IMR-90 (cell line): ENCODE measurements at regions not wholly inside any gene's neighbourhood (a gene's known extent, or its start where the extent isn't known, plus 50 kb on each side); places are given as distances from the start of the nearest gene placed in this dataset.

Source experiments
- ATAC-seq: fragments of 200-7000 bp; cut with Tn5 transposase; 2 replicates; pipeline ENCODE4 v1.9.1; 2020; ENCODE audit warnings: low read depth, mild to moderate bottlenecking, moderate library complexity
- BruUV-seq: library from RNA; stranded (reverse); fragments of 400-500 nt; replicated peaks from 2 replicates; lab custom pipeline; 2021; lab: Mats Ljungman, UMichigan
- CTCF ChIA-PET: fragments of 300-600 bp; formaldehyde crosslinking; extraction: SDS; loops from one replicate; lab custom pipeline; 2021; ENCODE audit warnings: antibody characterized with exemption; lab: Yijun Ruan, JAX
- POLR2A ChIA-PET: fragments of 300-600 bp; sonication (Branson Sonifier 250); formaldehyde crosslinking; loops from one replicate; lab custom pipeline; 2022; ENCODE audit warnings: antibody characterized with exemption; ENCODE audit not compliant: unreplicated experiment; lab: Charles Lee
- DNase-seq: peaks from one replicate; pipeline ENCODE4 v3.0.0; 2013
- H2AFZ ChIP-seq: replicated peaks from 2 replicates; pipeline ENCODE3; 2013; ENCODE audit warnings: low read length, mild to moderate bottlenecking; ENCODE audit not compliant: poor library complexity
- H2AK5ac ChIP-seq: 2 replicates; pipeline ENCODE4 v1.6.1; 2013; ENCODE audit warnings: low read depth, low read length, inconsistent platforms
- H2AK9ac ChIP-seq: replicated peaks from 2 replicates; pipeline ENCODE3; 2013; ENCODE audit warnings: mild to moderate bottlenecking, low read depth, low read length, moderate library complexity; ENCODE audit not compliant: poor library complexity
- H2BK120ac ChIP-seq: 2 replicates; pipeline ENCODE4 v1.6.1; 2013; ENCODE audit warnings: low read depth, low read length, inconsistent platforms
- H2BK15ac ChIP-seq: 3 replicates; pipeline ENCODE4 v1.6.1; 2013; ENCODE audit warnings: low read depth, low read length, inconsistent platforms
- H2BK20ac ChIP-seq: 2 replicates; pipeline ENCODE4 v1.6.1; 2013; ENCODE audit warnings: low read depth, mild to moderate bottlenecking, inconsistent platforms, low read length, moderate library complexity
- H2BK5ac ChIP-seq: 2 replicates; pipeline ENCODE4 v1.6.1; 2013; ENCODE audit warnings: mild to moderate bottlenecking, low read depth, low read length, inconsistent platforms; ENCODE audit not compliant: poor library complexity, severe bottlenecking
- H3K14ac ChIP-seq: replicated peaks from 2 replicates; pipeline ENCODE4 v1.6.1; 2013; ENCODE audit warnings: low read depth, low read length, inconsistent platforms
- H3K18ac ChIP-seq: 2 replicates; pipeline ENCODE4 v1.6.1; 2013; ENCODE audit warnings: low read depth, low read length, control low read depth
- H3K23ac ChIP-seq: 2 replicates; pipeline ENCODE4 v1.6.1; 2013; ENCODE audit warnings: low read depth, low read length, inconsistent platforms
- H3K27ac ChIP-seq: 2 replicates; pipeline ENCODE4 v1.5.1; 2013; ENCODE audit warnings: mild to moderate bottlenecking, control low read depth, low read length; ENCODE audit not compliant: insufficient read depth
- H3K27me3 ChIP-seq: 2 replicates; pipeline ENCODE4 v1.6.1; 2013; ENCODE audit warnings: low read length; ENCODE audit not compliant: control insufficient read depth, insufficient read depth
- H3K36me3 ChIP-seq: 2 replicates; pipeline ENCODE4 v1.6.1; 2013; ENCODE audit warnings: low read length, mixed read lengths; ENCODE audit not compliant: control insufficient read depth, insufficient read depth
- H3K4ac ChIP-seq: 2 replicates; pipeline ENCODE4 v1.6.1; 2013; ENCODE audit warnings: low read depth, low read length, inconsistent platforms
- H3K4me1 ChIP-seq: 2 replicates; pipeline ENCODE4 v1.6.1; 2013; ENCODE audit warnings: low read length, mixed read lengths; ENCODE audit not compliant: control insufficient read depth, insufficient read depth
- H3K4me2 ChIP-seq: 2 replicates; pipeline ENCODE4 v1.6.1; 2013; ENCODE audit warnings: low read depth, mild to moderate bottlenecking, control low read depth, low read length, moderate library complexity
- H3K4me3 ChIP-seq: 2 replicates; pipeline ENCODE4 v1.5.1; 2013; ENCODE audit warnings: low read depth, mild to moderate bottlenecking, control low read depth, low read length, moderate library complexity; ENCODE audit not compliant: insufficient read depth
- H3K56ac ChIP-seq: 2 replicates; pipeline ENCODE4 v1.6.1; 2013; ENCODE audit warnings: low read length, inconsistent platforms; ENCODE audit not compliant: insufficient read depth; ENCODE audit errors: extremely low read depth
- H3K79me1 ChIP-seq, 2 experiments: 2 replicates each; pipeline ENCODE4 v1.6.1; 2013; ENCODE audit warnings: low read length in 2 of 2, inconsistent platforms in 1 of 2, low read depth in 1 of 2
- H3K9ac ChIP-seq: 2 replicates; pipeline ENCODE4 v1.6.1; 2013; ENCODE audit warnings: low read depth, low read length, control low read depth
- H3K9me1 ChIP-seq: 2 replicates; pipeline ENCODE4 v1.6.1; 2013; ENCODE audit warnings: low read length, inconsistent platforms; ENCODE audit not compliant: insufficient read depth
- H3K9me3 ChIP-seq: 2 replicates; pipeline ENCODE4 v1.6.1; 2013; ENCODE audit warnings: low read length; ENCODE audit not compliant: control insufficient read depth, insufficient read depth
- H4K20me1 ChIP-seq: 2 replicates; pipeline ENCODE4 v1.6.1; 2013; ENCODE audit warnings: low read length, inconsistent platforms; ENCODE audit not compliant: insufficient read depth
- H4K5ac ChIP-seq: 2 replicates; pipeline ENCODE4 v1.6.1; 2013; ENCODE audit warnings: mild to moderate bottlenecking, low read depth, low read length, control low read depth
- H4K8ac ChIP-seq, 2 experiments: 2 replicates each; pipeline ENCODE4 v1.6.1; 2013; ENCODE audit warnings: low read depth in 2 of 2, low read length in 2 of 2, control low read depth in 1 of 2, inconsistent platforms in 1 of 2
- H4K91ac ChIP-seq: 2 replicates; pipeline ENCODE4 v1.6.1; 2013; ENCODE audit warnings: low read depth, low read length, inconsistent platforms; ENCODE audit not compliant: insufficient read depth
- BHLHE40 ChIP-seq: fragments of 150-350 bp; IDR thresholded peaks from 2 replicates; pipeline ENCODE4 v1.6.1; 2016; ENCODE audit warnings: mild to moderate bottlenecking, low read depth, low read length
- CEBPB ChIP-seq: IDR thresholded peaks from 2 replicates; pipeline ENCODE4 v1.6.1; 2012; ENCODE audit warnings: low read depth, low read length, improper control_type of control experiment
- FOS ChIP-seq: fragments of 150-350 bp; IDR thresholded peaks from 2 replicates; pipeline ENCODE4 v1.6.1; 2016; ENCODE audit warnings: low read depth, low read length
- MAFK ChIP-seq: IDR thresholded peaks from 2 replicates; pipeline ENCODE4 v1.6.1; 2012; ENCODE audit warnings: low read depth, low read length, improper control_type of control experiment
- MAZ ChIP-seq: IDR thresholded peaks from 2 replicates; pipeline ENCODE4 v1.6.1; 2012; ENCODE audit warnings: low read depth, mild to moderate bottlenecking, low read length, improper control_type of control experiment, moderate library complexity, borderline replicate concordance
- MXI1 ChIP-seq: IDR thresholded peaks from 2 replicates; pipeline ENCODE4 v1.6.1; 2012; ENCODE audit warnings: low read depth, mild to moderate bottlenecking, low read length, moderate library complexity, borderline replicate concordance
- POLR2A ChIP-seq: IDR thresholded peaks from 2 replicates; pipeline ENCODE4 v1.6.1; 2012; ENCODE audit warnings: mild to moderate bottlenecking, low read depth, low read length
- RFX5 ChIP-seq: IDR thresholded peaks from 2 replicates; pipeline ENCODE4 v1.8.0; 2012; ENCODE audit warnings: low read depth, mild to moderate bottlenecking, low read length, moderate library complexity
- SMC3 ChIP-seq: fragments of 150-350 bp; IDR thresholded peaks from 2 replicates; pipeline ENCODE4 v1.6.1; 2016; ENCODE audit warnings: low read depth, mild to moderate bottlenecking, antibody characterized with exemption, low read length, moderate library complexity
- WGBS, 2 experiments: methylation state at CpG; one replicate each; pipeline versions ENCODE4 v1.1.5 to v1.1.7; 2013; ENCODE audit warnings: missing lambda C conversion rate in 2 of 2; ENCODE audit not compliant: insufficient read length in 1 of 2; ENCODE audit errors: extremely low coverage in 2 of 2; 5-methylcytosine and 5-hydroxymethylcytosine counted together
- dilution Hi-C: fragments of 300-500 bp; cut with HindIII; formaldehyde crosslinking; loops from one replicate; pipeline ENCODE4 v1.14.3; 2018; ENCODE audit warnings: low sequenced_read_pairs; ENCODE audit not compliant: unreplicated experiment
- in situ Hi-C: fragments of 300-500 bp; cut with MboI; formaldehyde crosslinking; loops from 3 replicates; pipeline ENCODE4 v1.14.3; 2019; ENCODE audit warnings: low sequenced_read_pairs, inconsistent platforms, mixed read lengths
- intact Hi-C: fragments of 100-400 bp; cut with micrococcal nuclease; formaldehyde crosslinking; loops from 2 replicates; pipeline ENCODE4 v1.10.0; 2022
- TF ChIP-seq, protein P1 (sequence below): conservative IDR thresholded peaks from 2 replicates; pipeline ENCODE4 v1.5.1; 2012; ENCODE audit warnings: mild to moderate bottlenecking, low read depth, low read length, improper control_type of control experiment
- TF ChIP-seq, protein P2 (sequence below): fragments of 150-350 bp; IDR thresholded peaks from 2 replicates; pipeline ENCODE4 v1.6.1; 2017; ENCODE audit warnings: mild to moderate bottlenecking, antibody characterized with exemption, low read length, low read depth

DNA sequence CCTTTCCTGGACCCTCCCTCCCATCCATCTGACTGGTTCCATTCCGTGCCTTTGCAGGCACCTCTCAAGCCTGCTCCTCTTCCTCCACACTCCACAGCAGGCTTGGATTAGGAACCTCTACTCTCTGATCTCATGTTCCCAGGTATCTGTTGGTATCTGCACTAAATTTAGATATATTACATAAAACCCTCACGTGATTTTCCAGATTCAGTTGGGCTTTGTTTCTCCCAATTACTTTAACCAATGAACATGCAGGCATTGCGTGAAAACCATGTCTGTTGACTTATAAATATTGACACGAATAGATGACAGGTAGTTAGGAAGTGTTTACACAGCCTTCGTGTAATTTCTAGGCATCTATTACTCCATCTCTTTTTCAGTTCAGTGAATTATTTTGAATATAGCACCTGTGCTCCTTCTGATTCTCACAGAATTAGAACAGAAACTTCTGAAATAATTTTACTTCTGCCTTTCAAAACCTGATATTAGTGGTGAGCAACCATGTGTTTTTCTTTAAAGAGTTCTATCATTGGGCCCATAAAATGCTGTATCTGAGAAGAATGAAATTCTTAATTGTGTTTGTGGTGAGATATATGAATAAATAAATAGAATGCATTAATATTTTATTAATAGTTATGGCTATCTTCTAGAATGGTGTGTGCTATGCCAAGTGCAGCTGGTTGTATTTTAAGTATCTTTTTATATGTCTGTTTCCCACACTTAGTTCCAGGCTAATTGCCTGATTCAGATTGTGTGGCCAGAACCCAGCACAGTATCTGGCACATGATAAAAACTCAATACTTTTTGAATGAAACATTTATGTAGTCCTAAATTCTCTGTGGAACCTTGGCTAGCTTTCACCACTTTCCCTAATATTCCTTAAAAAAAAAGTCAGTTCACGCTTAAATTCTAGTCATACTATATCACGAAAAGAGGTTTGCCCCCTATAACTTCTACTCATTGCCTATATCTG lies 304.8 kb downstream of the QDPR start:
- no peak overlapping the region for H2BK20ac ChIP-seq
- no peak overlapping the region for H2AFZ ChIP-seq
- no peak overlapping the region for H3K4ac ChIP-seq
- no peaks in the 10 kb centered on the region for H4K20me1 ChIP-seq
- H3K18ac ChIP-seq: no peak overlapping the region
- no peaks in the 10 kb centered on the region for H3K79me1 ChIP-seq
- dilution Hi-C loops (no loop called here), in situ Hi-C loops (no loop called here), intact Hi-C loops (no loop called here)
- H3K56ac ChIP-seq: no peak overlapping the region
- no TSS peak for BruUV-seq
- no peak overlapping the region for H3K4me2 ChIP-seq
- no peak for DNase-seq
- no peak overlapping the region for H3K23ac ChIP-seq
- no peak overlapping the region for H2AK9ac ChIP-seq
- no peak overlapping the region for H3K9ac ChIP-seq
- no peaks in the 10 kb centered on the region for H3K36me3 ChIP-seq
- H3K9me3 ChIP-seq: no peaks in the 10 kb centered on the region
- CTCF ChIA-PET: no interaction called here
- H3K14ac ChIP-seq: no peak overlapping the region
- H3K27ac ChIP-seq: no peak overlapping the region
- no peak overlapping the region for H2BK5ac ChIP-seq
- 0 out of 2 replicates have a peak, but pooled peaks cover 4% of the 10 kb centered on the region for H3K4me1 ChIP-seq
- ATAC-seq: no peak
- no peaks in the 10 kb centered on the region for H3K27me3 ChIP-seq
- no peak overlapping the region for H4K8ac ChIP-seq
- no peaks in the 10 kb centered on the region for H3K9me1 ChIP-seq
- TF ChIP-seq MAZ (no peak), MXI1 (no peak), POLR2A (no peak), FOS (no peak), BHLHE40 (no peak), RFX5 (no peak), MAFK (no peak), CEBPB (no peak), SMC3 (no peak)
- TF ChIP-seq, protein P1, sequence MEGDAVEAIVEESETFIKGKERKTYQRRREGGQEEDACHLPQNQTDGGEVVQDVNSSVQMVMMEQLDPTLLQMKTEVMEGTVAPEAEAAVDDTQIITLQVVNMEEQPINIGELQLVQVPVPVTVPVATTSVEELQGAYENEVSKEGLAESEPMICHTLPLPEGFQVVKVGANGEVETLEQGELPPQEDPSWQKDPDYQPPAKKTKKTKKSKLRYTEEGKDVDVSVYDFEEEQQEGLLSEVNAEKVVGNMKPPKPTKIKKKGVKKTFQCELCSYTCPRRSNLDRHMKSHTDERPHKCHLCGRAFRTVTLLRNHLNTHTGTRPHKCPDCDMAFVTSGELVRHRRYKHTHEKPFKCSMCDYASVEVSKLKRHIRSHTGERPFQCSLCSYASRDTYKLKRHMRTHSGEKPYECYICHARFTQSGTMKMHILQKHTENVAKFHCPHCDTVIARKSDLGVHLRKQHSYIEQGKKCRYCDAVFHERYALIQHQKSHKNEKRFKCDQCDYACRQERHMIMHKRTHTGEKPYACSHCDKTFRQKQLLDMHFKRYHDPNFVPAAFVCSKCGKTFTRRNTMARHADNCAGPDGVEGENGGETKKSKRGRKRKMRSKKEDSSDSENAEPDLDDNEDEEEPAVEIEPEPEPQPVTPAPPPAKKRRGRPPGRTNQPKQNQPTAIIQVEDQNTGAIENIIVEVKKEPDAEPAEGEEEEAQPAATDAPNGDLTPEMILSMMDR: no peak
- TF ChIP-seq, protein P2, sequence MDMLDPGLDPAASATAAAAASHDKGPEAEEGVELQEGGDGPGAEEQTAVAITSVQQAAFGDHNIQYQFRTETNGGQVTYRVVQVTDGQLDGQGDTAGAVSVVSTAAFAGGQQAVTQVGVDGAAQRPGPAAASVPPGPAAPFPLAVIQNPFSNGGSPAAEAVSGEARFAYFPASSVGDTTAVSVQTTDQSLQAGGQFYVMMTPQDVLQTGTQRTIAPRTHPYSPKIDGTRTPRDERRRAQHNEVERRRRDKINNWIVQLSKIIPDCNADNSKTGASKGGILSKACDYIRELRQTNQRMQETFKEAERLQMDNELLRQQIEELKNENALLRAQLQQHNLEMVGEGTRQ: no peak
- WGBS, 2 experiments: 85% methylated on average over 2 of the region's 7 CpGs; no CpG with 5 or more reads in 1 of the 2 experiments
- no peak overlapping the region; the same call in 1 of the 2 replicates for H4K91ac ChIP-seq
- H2BK15ac ChIP-seq: no peak overlapping the region
- POLR2A ChIA-PET: no interaction called here
- H2AK5ac ChIP-seq: no peak overlapping the region
- no peak overlapping the region for H4K5ac ChIP-seq
- no peak overlapping the region for H2BK120ac ChIP-seq
- H3K4me3 ChIP-seq: no peak overlapping the region
